ENCODE measurements at regions not wholly inside any gene's neighbourhood (a gene's known extent, or its start where the extent isn't known, plus 50 kb on each side); places are given as distances from the start of the nearest gene placed in this dataset.
"Not testable (repeated sequence)": the region's sequence is repeated elsewhere in the genome, so short reads cannot be mapped to it uniquely, and the experiment has no call there.

DNA sequence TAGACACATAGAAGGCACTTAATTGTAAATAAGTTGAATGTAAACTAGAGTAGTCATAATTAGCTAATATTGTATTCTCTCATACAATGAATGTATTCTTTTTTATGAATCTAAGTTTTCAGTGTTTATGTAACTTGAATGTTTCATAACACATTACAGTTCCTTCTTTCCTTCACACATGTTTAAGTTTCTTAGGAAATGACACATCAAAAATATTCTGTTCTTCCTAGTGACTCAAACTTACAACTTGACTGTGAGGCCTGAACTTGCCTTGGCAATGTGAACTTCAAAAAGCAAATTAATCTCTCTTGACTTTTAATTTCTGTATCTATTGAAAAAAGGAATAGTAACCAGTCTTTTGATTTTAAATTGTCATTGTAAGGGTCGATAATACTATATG is 700.1 kb downstream of the KCNT2 start:
- no peak for DNase-seq

DNA sequence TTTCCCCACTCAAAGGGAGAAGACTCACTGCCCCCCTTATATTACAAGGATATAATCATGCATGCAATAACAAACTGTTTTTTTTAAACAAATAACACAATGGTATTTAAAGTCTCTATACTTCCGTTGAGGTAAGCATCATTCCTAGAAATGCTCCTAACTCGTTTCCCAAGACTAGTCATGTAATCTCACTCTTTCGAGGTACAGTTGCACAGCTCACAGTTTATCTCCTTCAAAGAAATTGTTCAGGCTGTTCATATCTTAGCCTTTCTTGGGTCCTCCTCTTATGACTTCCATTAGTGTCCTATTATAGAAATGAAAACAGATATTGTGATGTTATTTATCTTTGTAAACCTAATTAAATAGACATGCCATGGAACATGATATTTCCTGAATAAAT is 705.0 kb downstream of the KCNT2 start:
- DNase-seq = no peak

DNA sequence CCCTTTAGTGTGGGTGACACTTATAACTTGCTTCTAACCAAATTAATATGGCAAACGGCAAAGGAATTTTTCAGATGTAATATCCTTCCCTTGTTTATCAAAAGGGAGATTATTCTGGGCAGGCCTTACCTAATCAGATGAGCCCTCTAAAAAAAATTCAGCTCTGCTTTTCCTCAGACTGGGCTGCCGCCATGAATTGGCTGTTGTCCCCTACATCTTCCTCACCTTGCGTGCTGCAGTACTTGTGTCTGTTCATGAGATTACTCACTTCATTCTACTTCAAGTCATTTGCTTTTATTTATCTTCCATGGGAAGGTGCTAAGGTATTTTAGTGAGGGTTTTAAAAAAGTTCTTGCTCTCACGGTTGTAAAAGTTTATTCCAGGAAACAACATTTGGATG is 705.5 kb downstream of the KCNT2 start:
- no peak for DNase-seq

DNA sequence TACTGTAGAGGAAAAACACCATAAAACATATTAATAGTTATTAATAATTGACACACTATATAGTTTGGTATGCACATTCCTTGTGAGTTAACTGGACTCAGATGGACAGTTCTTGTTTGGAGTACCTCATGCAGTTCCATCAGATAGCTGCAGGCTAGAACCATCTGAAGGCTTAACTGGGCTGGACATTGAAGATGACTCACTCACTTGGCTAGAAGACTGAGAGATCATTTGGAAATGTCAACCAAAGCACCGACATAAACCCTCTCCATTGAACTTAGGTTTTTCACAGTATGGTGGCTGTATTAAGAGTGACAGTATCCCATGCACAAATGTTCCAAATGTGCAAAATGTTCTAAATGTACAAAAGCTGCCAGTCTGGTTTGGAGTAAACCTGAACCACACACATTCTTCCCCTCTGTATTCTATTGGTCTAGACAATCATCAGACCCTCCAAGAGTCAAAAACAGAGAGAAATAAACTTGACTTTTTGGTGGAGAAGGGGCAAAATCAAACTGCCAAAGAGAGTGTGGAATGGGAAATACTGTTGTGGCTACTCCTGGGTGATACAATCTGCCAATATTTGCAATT is 708.4 kb downstream of the KCNT2 start:
- no peak for DNase-seq

DNA sequence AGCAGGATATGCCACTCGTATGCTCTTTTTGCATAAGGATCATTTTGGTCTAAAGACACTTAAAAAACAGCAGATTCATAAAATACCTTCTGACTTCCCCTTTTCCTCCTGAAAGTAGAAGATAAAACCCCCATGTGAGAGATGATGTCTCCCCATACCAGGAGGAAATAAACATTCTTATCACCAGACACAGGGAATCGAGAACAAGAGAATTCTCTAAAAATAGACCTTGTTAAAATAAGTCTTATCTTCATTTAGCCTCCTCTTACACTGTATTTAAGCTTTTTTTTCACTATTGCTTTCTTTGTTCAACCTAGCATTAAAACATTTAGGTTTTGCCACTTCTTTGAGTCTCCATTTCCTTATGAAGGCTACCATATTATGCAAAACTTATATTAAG is 709.3 kb downstream of the KCNT2 start:
- no peak for DNase-seq

DNA sequence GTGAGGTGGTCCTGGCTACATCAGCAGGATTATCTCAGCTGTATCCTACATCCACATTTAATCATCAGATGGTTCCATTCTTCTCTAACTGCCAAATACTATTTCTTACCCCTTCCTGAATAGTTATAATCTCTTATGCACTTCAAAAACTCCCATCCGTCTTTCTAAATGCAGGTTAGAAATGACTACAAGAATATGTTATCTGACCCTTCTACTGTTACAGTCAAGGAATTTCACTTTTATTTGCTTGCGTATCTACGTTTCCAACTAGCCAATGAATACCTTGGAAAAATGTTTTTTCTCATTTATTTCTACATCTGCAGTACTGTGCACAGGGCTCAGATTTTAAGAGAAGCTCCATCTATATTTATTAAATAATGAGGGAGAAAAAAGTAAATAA is 709.9 kb downstream of the KCNT2 start:
- no peak for DNase-seq

DNA sequence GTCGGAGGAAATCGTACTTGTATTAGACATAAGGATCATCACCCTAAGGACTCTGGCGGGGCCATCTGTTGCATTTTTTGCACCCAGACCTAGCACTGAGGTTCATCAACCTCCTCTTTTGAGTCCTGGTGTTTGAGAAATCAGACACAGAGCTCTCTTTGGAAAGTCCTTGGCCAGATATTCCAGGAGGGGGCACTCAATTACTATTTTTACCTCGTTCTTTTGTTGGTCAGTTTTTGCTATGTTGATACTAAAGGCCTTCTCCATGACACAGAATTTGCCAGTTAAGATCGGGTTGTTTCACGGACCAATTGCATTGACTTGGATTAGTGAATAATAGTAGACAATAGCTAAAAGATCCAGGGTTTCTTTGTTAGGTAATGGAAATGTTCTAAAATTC is 711.2 kb downstream of the KCNT2 start:
- no peak for DNase-seq

DNA sequence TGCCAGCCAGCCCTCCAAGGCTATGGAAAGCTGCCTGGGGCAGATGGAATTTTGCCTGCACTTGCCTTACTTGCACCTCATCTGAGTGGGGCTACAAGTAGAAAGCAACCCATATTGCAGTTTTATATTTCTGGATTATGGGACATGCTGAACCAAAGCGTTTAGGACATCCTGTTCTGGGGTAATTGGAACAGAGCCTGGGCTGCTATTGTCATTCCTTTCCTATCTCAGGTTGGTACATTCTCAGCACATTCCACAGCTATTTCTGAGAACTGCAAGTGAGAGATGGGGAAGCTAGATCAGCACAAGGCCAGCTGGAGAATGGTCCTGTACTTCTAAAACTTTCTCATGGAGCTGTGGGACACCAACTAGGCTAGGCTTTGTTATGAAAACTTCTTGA is 713.8 kb downstream of the KCNT2 start:
- DNase-seq = no peak

DNA sequence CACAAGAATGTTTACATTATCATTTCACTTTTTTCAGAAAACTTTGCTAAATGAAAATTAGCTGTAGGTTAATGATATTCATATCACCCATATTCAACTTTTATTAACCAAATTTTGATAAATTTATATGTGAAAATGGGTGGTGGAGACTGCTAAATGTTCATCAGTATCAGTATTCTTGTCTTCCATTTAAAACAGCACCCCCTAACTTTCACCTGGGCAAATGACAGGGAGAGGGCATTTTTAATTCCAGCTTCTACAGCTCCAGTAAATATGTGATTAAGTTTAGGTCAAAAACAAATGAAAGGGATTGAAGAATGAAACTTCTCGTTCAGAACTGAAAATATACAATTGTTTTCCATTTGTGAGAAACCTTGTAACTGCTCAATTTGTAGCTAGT is 722.2 kb downstream of the KCNT2 start:
- no peak for DNase-seq

DNA sequence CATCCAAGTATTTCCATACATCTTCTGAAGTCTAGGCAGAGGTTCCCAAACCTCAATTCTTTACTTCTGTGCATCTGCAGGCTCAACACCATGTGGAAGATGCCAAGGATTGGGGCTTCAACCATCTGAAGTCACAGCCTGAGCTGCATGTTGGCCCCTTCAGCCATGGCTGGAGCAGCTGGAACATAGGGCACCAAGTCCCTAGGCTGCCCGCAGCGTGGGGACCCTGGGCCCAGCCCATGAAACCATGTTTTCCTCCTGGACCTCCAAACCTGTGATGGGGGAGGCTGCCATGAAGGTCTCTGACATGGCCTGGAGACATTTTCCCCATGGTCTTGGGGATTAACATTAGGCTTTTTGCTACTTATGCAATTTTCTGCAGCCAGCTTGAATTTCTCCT is 729.8 kb downstream of the KCNT2 start:
- no peak for DNase-seq

DNA sequence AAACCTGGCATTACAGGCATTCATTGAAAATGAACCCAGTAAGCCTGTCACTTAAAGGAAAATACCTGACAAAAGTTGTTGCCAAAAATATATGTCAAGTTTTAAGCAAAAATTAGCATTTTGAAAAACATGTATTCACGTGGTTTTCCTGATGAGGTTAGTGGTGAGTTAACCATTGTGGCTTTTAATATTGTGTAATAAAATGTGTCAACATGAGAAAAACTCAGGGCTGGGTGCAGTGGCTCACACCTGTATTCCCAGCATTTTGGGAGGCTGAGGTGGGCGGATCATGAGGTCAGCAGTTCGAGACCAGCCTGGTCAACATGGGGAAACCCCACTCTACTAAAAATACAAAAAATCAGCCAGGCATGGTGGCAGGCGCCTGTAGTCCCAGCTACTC is 731.4 kb downstream of the KCNT2 start:
- DNase-seq = no peak

DNA sequence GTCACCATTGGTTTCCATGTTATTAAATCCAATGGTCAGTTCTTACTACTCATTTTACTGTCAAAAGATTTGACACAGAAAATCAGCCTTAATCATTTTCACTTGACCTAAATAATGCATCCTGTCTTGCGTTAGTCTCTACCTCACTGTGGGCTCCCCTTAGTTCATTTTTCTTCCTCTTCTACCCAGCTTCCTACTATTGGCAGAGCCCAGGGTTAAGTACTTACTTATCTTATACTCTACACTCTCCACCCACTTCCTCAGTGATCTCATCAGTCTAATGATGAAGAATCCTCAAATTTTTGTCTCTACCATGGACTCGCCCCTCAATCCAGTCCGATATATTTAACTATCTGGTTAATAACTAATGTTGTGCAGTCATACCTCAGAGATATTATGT is 735.9 kb downstream of the KCNT2 start:
- no peak for DNase-seq

DNA sequence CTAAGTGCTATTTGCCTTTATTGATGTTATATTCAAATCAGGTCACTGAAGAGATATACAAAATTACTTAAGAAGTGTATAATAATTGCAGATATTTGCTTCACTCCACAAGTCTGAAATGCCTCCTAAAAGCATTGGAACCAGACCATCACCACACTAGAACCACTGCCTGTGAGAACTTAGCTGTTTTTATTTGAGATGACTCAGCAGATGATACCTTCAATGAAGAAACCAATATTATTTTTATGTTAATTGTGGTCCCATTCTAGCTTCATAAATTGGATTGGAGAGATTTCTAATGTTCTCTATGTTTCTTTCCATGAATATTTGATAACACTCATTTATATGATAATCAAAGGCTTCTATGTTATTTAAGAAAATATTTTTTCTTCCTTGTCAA is 740.6 kb downstream of the KCNT2 start:
- no peak for DNase-seq

DNA sequence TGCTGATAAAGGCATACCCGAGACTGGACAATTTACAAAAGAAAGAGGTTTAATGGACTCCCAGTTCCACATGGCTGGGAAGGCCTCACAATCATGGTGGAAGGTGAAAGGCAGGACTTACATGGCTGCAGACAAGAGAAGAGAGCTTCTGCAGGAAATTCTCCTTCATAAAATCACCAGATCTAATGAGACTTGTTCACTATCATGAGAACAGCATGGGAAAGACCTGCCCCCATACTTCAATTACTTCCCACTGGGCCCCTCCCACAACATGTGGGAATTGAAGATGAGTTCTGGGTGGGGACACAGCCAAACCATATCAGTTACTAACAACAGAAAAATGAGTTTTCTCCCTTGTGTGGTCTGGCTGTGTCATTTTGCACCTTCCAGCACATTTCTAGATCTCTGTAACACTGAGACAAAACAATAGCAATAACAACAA is 741.4 kb downstream of the KCNT2 start:
- DNase-seq = no peak

DNA sequence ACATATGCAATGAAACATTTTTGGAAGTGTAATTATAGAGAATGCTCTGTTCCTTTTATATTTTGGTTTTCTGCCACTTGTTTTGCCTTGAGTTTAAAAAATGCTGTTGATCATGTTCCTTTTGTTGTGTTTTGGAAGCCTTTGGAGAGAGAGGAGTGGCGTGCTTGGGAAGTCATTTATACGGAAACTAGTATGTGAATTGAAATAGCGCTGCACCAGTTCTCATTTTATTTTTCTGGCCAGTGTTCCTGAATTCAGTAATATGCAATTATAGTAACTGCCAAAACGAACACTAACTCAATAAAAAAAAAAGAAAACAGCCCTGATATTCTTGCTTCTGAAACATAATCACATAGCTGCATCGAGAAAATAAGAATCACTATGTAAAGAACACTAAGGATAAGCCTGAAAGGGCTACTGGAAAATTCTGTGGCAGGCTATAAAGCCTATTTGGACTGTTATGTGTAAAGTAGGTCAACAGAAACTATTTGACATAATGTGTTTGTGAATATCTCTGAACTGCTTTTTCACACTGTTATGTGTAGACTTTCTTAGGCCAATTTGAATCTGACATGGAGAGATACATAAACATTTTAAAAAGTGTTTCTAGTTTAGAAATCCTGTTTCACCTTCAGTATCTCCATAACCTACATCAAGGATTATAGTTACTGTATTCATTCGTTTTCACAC is 742.0 kb downstream of the KCNT2 start:
- DNase-seq = no peak

DNA sequence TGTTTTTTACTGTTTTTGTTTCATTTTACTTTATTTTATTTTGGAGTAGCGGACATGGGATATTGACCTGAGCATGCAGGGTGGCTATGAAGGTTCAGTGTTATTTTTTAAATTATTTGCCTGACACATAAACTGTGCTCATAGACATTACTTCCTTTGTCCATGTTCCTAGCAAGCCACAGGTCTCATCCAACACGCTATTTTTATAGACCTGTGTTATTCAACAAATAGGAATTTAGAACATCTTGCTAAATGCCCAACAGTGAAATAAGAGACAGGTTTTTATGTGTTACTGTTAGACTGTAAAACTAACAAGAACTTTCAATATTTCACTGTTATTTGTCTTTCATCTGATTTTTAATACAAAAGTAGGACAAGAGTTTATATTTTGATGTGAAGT is 756.4 kb downstream of the KCNT2 start:
- no peak for DNase-seq

DNA sequence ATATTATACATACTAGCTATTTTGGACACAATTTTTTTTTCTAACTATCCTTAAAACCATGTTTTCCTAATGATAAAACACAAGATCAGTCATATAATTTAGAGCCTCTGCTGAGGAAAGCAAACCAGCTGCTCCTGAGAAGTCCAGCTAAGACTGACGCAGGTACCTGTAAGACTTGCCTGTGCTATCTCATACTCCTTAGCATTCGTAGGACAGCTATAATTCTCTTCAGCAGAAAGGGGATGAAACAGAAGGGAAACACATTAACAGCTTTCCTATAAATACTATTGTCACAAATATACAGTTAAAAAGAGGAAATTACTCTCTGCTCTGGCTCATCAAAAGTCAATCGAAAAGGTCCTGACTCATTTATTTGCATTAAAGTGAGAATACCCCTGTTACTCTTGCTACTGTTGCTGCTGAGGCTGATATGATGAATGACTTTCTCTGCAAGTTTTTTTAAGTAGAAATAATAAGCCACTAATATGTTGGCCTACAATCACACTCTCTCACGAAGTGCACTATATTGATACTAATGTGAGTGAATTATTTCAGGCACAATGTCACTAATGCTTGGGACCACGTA is 757.1 kb downstream of the KCNT2 start:
- no peak for DNase-seq

DNA sequence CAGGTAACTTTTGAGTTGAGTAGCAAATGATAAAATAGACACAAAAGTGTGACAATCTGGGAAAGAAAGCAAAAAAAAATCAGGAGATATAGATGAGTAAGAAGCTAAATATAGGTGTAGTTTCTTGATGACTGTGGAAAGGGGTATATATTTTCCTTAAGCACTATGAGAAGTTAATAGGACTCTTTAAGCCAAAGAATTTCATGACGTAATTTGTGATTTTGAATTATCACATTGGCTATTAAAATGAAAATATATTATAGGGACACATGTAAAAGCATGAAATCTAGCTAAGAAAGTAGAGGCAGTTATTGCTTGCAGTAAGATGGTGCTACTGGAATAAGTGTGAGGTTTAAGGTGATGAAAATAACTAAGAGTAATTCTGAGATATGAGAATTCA is 759.1 kb downstream of the KCNT2 start:
- DNase-seq = no peak

DNA sequence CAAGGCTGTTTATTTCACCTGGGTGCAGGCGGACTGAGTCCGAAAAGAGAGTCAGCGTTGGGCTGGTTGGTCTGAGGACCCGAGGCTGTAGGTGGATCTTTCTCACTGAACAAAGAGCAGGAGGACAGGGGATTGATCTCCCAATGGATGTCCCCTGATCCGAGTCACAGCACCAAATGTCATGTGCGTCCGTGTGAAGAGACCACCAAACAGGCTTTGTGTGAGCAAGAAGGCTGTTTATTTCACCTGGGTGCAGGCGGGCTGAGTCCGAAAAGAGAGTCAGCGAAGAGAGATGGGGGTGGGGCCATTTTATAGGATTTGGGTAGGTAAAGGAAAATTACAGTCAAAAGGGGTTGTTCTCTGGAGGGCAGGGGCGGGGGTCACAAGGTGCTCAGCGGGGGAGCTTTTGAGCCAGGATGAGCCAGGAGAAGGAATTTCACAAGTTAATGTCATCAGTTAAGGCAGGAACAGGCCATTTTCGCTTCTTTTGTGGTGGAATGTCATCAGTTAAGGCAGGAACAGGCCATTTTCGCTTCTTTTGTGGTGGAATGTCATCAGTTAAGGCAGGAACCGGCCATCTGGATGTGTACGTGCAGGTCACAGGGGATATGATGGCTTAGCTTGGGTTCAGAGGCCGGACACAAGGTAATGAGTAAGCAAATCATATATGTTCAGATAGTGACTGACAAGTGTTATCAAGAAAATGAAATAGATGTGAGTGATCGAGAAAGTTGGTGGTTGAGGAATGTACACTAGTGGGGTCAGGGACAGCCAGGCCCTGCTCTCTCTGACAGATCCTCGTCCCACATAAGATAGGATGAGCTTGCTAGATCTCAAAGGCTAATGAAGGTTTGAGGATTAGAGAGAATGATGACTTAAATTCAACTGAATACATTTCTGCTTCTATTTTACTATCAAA is 760.0 kb downstream of the KCNT2 start:
- DNase-seq = not testable (repeated sequence)

DNA sequence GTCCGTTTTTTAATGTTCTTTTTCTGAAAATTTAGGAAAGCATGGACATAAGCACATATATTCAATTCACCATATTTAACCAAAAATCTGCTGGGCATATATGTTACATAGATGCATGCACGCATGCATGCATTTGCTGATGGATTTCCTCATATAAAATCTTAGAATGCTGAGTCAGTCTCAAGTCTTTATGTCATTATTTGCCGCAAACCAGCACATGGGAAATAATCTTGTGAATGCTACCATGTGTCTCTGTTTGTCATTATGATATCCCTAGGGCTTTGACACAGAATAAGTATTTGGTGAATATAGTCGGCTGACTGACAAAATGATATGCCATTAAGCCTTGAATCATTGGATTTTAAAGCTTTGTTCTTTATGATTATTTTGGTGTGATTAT is 776.5 kb downstream of the KCNT2 start:
- DNase-seq = no peak

DNA sequence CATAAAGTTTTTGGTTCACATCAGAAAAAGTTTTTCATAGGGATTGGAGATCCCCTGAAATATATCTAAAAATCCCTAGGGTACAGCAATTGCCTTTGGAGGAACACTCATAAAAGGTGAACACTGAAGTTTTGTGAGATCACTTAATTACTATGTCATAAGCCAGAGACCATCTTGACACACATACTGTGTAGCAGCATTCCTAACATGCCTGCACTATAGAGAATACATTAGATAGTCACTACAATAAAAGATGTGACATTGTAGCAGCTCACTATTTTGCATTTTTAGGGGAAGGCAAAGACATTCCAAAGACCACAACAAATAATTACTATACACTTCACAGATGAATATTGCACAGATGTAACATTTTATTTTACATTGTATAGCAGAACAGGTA is 779.9 kb downstream of the KCNT2 start:
- DNase-seq = no peak

DNA sequence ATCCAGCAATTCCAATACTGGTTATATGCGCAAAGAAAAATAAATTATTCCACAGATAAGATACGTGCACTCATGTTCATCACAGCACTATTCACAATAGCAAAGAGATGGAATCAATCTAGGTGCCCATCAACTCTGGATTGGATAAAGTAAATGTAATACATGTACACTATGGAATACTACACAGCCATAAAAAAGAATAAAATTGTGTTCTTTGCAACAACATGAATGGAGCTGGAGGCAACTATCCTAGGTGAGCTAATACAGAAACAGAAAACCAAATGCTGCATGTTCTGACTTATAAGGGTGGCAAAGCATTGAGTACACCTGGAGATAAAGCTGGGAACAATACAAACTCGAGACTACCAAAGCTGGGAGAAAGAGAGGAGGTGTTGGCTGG is 787.3 kb downstream of the KCNT2 start:
- no peak for DNase-seq

DNA sequence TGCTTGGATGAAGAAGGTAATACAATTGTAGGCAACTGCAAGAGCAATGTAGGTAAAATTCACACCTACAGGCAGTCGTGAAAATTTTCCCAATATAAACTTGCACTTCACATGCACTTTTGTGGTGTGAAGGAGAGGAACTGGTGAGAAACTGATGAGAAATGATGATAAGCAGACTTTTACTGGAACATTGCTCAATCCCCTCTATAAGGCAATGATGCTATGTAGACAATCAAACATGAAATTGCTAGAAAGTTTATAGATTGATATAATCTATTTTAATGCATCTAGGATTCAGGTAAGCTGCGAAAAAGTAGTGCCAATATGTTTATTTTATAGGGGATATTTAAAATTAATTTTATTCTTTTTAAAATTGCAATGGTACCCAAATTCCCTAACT is 802.2 kb downstream of the KCNT2 start:
- no peak for DNase-seq

DNA sequence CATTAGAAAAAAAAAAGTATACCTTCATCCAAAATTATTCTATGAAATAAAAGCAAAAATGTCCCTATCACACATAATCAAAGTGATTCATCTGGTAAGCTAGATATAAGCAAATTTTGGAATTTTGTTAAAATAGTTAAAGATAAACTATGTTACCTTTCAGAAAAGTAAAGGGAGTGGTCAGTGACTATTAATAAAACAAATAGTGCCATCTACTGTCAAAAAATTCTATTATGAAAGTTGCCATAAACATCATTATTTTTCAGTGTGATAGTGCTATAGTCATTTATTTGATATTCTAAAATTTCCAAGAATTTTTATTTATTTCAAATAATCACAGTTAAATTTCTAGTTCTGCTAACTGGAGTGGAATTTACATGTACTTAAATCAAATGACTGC is 803.7 kb downstream of the KCNT2 start:
- no peak for DNase-seq
